ENCODE measurements at regions not wholly inside any gene's neighbourhood (a gene's known extent, or its start where the extent isn't known, plus 50 kb on each side); places are given as distances from the start of the nearest gene placed in this dataset.

- ChIA-PET CTCF (no interaction called here), POLR2A (no interaction called here)
- H2AFZ ChIP-seq (ENCODE audit: insufficient read depth, low read depth, low read length, poor library complexity, severe bottlenecking) = no peak overlapping the region
- intact Hi-C loops (cut with micrococcal nuclease) = loop anchor here (10.0 kb wide), 1 partner anchor 73 kb away; no protein-coding TSS in a partner anchor
- no peak overlapping the region for H3K4me2 ChIP-seq (replicated peaks; ENCODE audit: low read depth, low read length, poor library complexity, severe bottlenecking)
- H3K36me3 ChIP-seq (replicated peaks in 1 of 2; ENCODE audit: control extremely low read depth in 1 of 2, control insufficient read depth in 1 of 2, extremely low read depth in 1 of 2, insufficient read depth in 2 of 2, low read length in 1 of 2) = no peaks in the 10 kb centered on the region
- H4K20me1 ChIP-seq (ENCODE audit: control insufficient read depth, insufficient read depth, low read length, poor library complexity, severe bottlenecking) = no peaks in the 10 kb centered on the region
- no peak overlapping the region for H3K27ac ChIP-seq (ENCODE audit: low read length in 2 of 2)
- no peak overlapping the region for H3K4me3 Mint-ChIP-seq
- DNase-seq = no peak
- no CpG with 5 or more reads among the region's 13 CpGs for WGBS (ENCODE audit: insufficient coverage)
- no peaks in the 10 kb centered on the region for H3K79me2 ChIP-seq (ENCODE audit: control insufficient read depth, insufficient read depth, low read length)
- H3K4me1 Mint-ChIP-seq = no peaks in the 10 kb centered on the region
- no peaks in the 10 kb centered on the region for H3K4me1 ChIP-seq (ENCODE audit: control insufficient read depth in 2 of 2, insufficient read depth in 2 of 2, low read length in 2 of 2)
- H3K9me3 ChIP-seq (ENCODE audit: control extremely low read depth in 1 of 3, control insufficient read depth in 2 of 3, insufficient read depth in 1 of 3, low read length in 2 of 3) = peaks cover 0 to 6% (median 0%) of the 10 kb centered on the region in 3 donors
- H3K9ac ChIP-seq (ENCODE audit: low read length) = no peak overlapping the region
- H3K4me3 ChIP-seq (ENCODE audit: control extremely low read depth in 1 of 5, extremely low read depth in 1 of 5, insufficient read depth in 1 of 5, low read depth in 2 of 5, low read length in 4 of 5) = no peak overlapping the region
- no peak for ATAC-seq (ENCODE audit: low read depth)
- H3K9me3 Mint-ChIP-seq (ENCODE audit: insufficient read depth) = peaks cover 2% of the 10 kb centered on the region
- no peaks in the 10 kb centered on the region for H3K27me3 ChIP-seq (replicated peaks in 1 of 4; ENCODE audit: control extremely low read depth in 1 of 4, control insufficient read depth in 3 of 4, insufficient read depth in 4 of 4, low read length in 3 of 4)
- TF ChIP-seq EZH2 (IDR thresholded peaks at IDR 0.05; ENCODE audit: borderline replicate concordance, insufficient read depth, low read depth, low read length, poor library complexity, severe bottlenecking) (no peak), CTCF (IDR thresholded peaks at IDR 0.05) (no peak)
- H3K27ac Mint-ChIP-seq = no peak overlapping the region
- peaks cover 2% of the 10 kb centered on the region for H3K27me3 Mint-ChIP-seq
Observed at GRCh38 chrX:9271789-9272525, 192.9 kb upstream of the TBL1X start.

DNA sequence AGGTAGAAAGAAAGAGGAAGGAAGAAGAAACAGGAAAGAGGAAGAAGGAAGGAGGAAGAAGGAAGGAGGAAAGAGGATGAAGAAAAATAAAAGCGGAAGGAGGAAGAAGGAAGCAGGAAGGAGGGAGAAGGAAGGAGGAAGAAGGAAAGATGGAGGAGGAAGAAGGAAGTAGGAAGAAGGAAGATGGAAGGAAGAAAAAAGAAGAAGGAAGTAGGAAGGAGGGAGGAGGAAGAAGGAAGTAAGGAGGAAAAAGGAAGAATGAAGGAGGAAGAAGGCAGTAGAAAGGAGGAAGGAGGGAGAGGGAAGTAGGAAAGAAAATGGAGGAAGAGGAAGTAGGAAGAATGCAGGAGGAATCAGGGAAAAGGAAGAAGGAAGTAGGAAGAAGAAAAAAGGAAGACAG is 191.1 kb upstream of the TBL1X start:
- H2AFZ ChIP-seq (ENCODE audit: insufficient read depth, low read depth, low read length, poor library complexity, severe bottlenecking) = no peak overlapping the region
- H3K9me3 Mint-ChIP-seq (ENCODE audit: insufficient read depth) = peaks cover 2% of the 10 kb centered on the region
- H3K27ac ChIP-seq (ENCODE audit: low read length in 2 of 2) = peak overlapping the region in 1 of 2 donors; percentile 61
- POLR2A ChIA-PET = no interaction called here
- H3K79me2 ChIP-seq (ENCODE audit: control insufficient read depth, insufficient read depth, low read length) = no peaks in the 10 kb centered on the region
- H3K4me3 ChIP-seq (ENCODE audit: control extremely low read depth in 1 of 5, extremely low read depth in 1 of 5, insufficient read depth in 1 of 5, low read depth in 2 of 5, low read length in 4 of 5) = no peak overlapping the region
- CTCF ChIA-PET = no interaction called here
- intact Hi-C loops (cut with micrococcal nuclease) = loop anchor here (10.0 kb wide), 1 partner anchor 71 kb away; no protein-coding TSS in a partner anchor
- peaks cover 0 to 6% (median 0%) of the 10 kb centered on the region in 3 donors for H3K9me3 ChIP-seq (ENCODE audit: control extremely low read depth in 1 of 3, control insufficient read depth in 2 of 3, insufficient read depth in 1 of 3, low read length in 2 of 3)
- no peaks in the 10 kb centered on the region for H3K27me3 Mint-ChIP-seq
- no peak overlapping the region for H3K9ac ChIP-seq (ENCODE audit: low read length)
- no peaks in the 10 kb centered on the region for H3K27me3 ChIP-seq (replicated peaks in 1 of 4; ENCODE audit: control extremely low read depth in 1 of 4, control insufficient read depth in 3 of 4, insufficient read depth in 4 of 4, low read length in 3 of 4)
- H4K20me1 ChIP-seq (ENCODE audit: control insufficient read depth, insufficient read depth, low read length, poor library complexity, severe bottlenecking) = no peaks in the 10 kb centered on the region
- H3K4me2 ChIP-seq (replicated peaks; ENCODE audit: low read depth, low read length, poor library complexity, severe bottlenecking) = no peak overlapping the region
- ATAC-seq (ENCODE audit: low read depth) = no peak
- WGBS (ENCODE audit: insufficient coverage) = 95% methylated on average over 1 of the region's 1 CpG
- no peak overlapping the region for H3K4me3 Mint-ChIP-seq
- no peaks in the 10 kb centered on the region for H3K4me1 ChIP-seq (ENCODE audit: control insufficient read depth in 2 of 2, insufficient read depth in 2 of 2, low read length in 2 of 2)
- peak overlapping the region; percentile 32 for H3K27ac Mint-ChIP-seq
- TF ChIP-seq EZH2 (IDR thresholded peaks at IDR 0.05; ENCODE audit: borderline replicate concordance, insufficient read depth, low read depth, low read length, poor library complexity, severe bottlenecking) (no peak), CTCF (IDR thresholded peaks at IDR 0.05) (no peak)
- H3K36me3 ChIP-seq (replicated peaks in 1 of 2; ENCODE audit: control extremely low read depth in 1 of 2, control insufficient read depth in 1 of 2, extremely low read depth in 1 of 2, insufficient read depth in 2 of 2, low read length in 1 of 2) = no peaks in the 10 kb centered on the region
- no peak for DNase-seq
- H3K4me1 Mint-ChIP-seq = no peaks in the 10 kb centered on the region

All from B cell (primary cell).